ENCODE measurements at regions not wholly inside any gene's neighbourhood (a gene's known extent, or its start where the extent isn't known, plus 50 kb on each side); places are given as distances from the start of the nearest gene placed in this dataset.

DNA sequence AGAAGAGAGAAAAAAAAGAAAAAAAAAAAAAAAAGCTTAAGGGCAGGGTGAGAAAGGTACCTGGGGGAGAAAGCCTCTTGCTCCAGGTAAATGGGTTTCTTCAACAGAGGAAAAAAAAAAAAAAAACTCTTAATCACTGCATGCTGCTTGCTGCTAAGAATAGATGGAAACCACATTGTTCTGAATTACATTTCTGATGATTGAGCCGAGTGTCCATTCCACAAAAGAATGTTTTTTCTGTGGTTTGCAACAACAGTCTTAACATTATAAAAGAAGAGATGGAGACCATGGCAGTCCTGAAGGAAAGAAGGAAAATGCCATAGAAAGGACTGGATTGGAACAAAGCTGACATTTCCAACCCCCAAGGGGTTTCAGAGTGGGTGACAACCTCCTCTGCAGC, 1312.7 kb downstream of the SLITRK1 start (continued):
- no peak for TF ChIP-seq RUNX3 (IDR thresholded peaks at IDR 0.05; ENCODE audit: low read length)
- no peak for TF ChIP-seq SIX5 (IDR thresholded peaks at IDR 0.05; ENCODE audit: low read depth, low read length, severe bottlenecking)
- TF ChIP-seq, protein P1, sequence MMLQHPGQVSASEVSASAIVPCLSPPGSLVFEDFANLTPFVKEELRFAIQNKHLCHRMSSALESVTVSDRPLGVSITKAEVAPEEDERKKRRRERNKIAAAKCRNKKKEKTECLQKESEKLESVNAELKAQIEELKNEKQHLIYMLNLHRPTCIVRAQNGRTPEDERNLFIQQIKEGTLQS (IDR thresholded peaks at IDR 0.05; ENCODE audit: borderline replicate concordance, extremely low read depth, low read depth, low read length), result no peak
- no peak for TF ChIP-seq SMARCA5 (IDR thresholded peaks at IDR 0.05)
- no peak for TF ChIP-seq POU2F2 (IDR thresholded peaks at IDR 0.05; ENCODE audit: borderline replicate concordance, low read depth, low read length)

DNA sequence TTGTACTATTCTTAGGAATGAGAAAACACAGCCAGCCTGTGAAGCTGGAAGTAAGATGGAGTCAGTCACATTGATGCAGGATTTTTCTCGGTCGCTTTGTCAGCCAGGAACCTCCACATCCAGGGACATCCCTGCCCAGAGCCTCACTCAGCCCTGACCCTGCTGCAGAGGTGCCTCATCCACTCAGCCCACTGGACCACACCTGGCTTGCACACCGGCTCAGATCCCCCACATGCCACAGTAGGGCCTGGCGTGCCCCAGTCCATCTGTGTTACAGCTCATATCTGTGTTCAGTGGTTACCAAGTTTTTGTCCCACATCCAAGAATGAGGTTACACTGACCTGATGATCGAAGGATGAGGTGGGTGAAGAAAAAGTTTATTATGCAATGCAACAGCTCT, 1315.4 kb downstream of the SLITRK1 start:
- ChIA-PET SMC1A (ENCODE audit: uncharacterized antibody, unreplicated experiment) (no interaction called here), POLR2A (no interaction called here), CTCF (no interaction called here), RAD21 (ENCODE audit: unreplicated experiment) (no interaction called here)
- no peaks in the 10 kb centered on the region for H3K9me3 ChIP-seq (replicated peaks; ENCODE audit: control insufficient read depth, insufficient read depth, low read length)
- in situ Hi-C loops (cut with MboI), result no loop called here
- H3K79me2 ChIP-seq (ENCODE audit: control insufficient read depth, insufficient read depth, low read length), result no peaks in the 10 kb centered on the region
- no peak overlapping the region for H3K4me2 ChIP-seq (ENCODE audit: control insufficient read depth, insufficient read depth)
- H2AFZ ChIP-seq (ENCODE audit: control insufficient read depth, low read depth, low read length), result no peak overlapping the region
- H3K9ac ChIP-seq (ENCODE audit: control insufficient read depth, insufficient read depth, low read length), result no peak overlapping the region
- ATAC-seq (no peak), DNase-seq (ENCODE audit: low read depth, low spot score) (no peak), FAIRE-seq (no peak)
- TF ChIP-seq SPI1 (IDR thresholded peaks at IDR 0.05; ENCODE audit: borderline replicate concordance, insufficient read depth, low read depth, low read length) (no peak), SIX5 (IDR thresholded peaks at IDR 0.05; ENCODE audit: low read depth, low read length, severe bottlenecking) (no peak), FOXK2 (IDR thresholded peaks at IDR 0.05) (no peak), MEF2A (IDR thresholded peaks at IDR 0.05; ENCODE audit: insufficient read depth, low read depth, low read length) (no peak), MLLT1 (IDR thresholded peaks at IDR 0.05) (no peak)
- TF ChIP-seq, protein P2, sequence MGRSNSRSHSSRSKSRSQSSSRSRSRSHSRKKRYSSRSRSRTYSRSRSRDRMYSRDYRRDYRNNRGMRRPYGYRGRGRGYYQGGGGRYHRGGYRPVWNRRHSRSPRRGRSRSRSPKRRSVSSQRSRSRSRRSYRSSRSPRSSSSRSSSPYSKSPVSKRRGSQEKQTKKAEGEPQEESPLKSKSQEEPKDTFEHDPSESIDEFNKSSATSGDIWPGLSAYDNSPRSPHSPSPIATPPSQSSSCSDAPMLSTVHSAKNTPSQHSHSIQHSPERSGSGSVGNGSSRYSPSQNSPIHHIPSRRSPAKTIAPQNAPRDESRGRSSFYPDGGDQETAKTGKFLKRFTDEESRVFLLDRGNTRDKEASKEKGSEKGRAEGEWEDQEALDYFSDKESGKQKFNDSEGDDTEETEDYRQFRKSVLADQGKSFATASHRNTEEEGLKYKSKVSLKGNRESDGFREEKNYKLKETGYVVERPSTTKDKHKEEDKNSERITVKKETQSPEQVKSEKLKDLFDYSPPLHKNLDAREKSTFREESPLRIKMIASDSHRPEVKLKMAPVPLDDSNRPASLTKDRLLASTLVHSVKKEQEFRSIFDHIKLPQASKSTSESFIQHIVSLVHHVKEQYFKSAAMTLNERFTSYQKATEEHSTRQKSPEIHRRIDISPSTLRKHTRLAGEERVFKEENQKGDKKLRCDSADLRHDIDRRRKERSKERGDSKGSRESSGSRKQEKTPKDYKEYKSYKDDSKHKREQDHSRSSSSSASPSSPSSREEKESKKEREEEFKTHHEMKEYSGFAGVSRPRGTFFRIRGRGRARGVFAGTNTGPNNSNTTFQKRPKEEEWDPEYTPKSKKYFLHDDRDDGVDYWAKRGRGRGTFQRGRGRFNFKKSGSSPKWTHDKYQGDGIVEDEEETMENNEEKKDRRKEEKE (IDR thresholded peaks at IDR 0.05), result no peak
- H3K36me3 ChIP-seq (ENCODE audit: control insufficient read depth in 2 of 2, insufficient read depth in 2 of 2, low read length in 1 of 2), result no peaks in the 10 kb centered on the region
- no peaks in the 10 kb centered on the region; a peak in 1 of 4 replicates for H3K27me3 ChIP-seq (replicated peaks in 1 of 2; ENCODE audit: control insufficient read depth in 2 of 2, insufficient read depth in 2 of 2, low read length in 1 of 2)
- H4K20me1 ChIP-seq (ENCODE audit: control insufficient read depth, insufficient read depth), result no peaks in the 10 kb centered on the region
- intact Hi-C loops (cut with micrococcal nuclease; ENCODE audit: unreplicated experiment), result no loop called here
- H3K4me1 ChIP-seq (ENCODE audit: control insufficient read depth, insufficient read depth, low read length), result no peaks in the 10 kb centered on the region
- WGBS (ENCODE audit: insufficient coverage, insufficient replicate concordance, low lambda C conversion rate, missing lambda C conversion rate), result 10% methylated on average over 5 of the region's 5 CpGs
- no peak overlapping the region for H3K27ac ChIP-seq (ENCODE audit: control insufficient read depth, insufficient read depth)
- no TSS peak for BruUV-seq (replicated peaks)
- H3K4me3 ChIP-seq, result no peak overlapping the region

Measured in GM12878 (cell line).